DMS53 treated with DMSO at 0.1 percent for 48 hours (cell line): ENCODE measurements at regions not wholly inside any gene's neighbourhood (a gene's known extent, or its start where the extent isn't known, plus 50 kb on each side); places are given as distances from the start of the nearest gene placed in this dataset.
A peak's percentile ranks its signal among the peaks of the same experiment; 100 is the strongest.
"Not testable (repeated sequence)": the region's sequence is repeated elsewhere in the genome, so short reads cannot be mapped to it uniquely, and the experiment has no call there.

Experiments
- DNase-seq: peaks from one replicate; lab custom pipeline; 2025; ENCODE audit not compliant: unreplicated experiment; lab: John Stamatoyannopoulos, UW

GRCh38 chr7:119758254-119758653 lies 514.7 kb upstream of the KCND2 start:
- no peak for DNase-seq

- DNase-seq: no peak
These were observed 511.2 kb upstream of the KCND2 start for GRCh38 chr7:119761776-119762175.

GRCh38 chr7:119782286-119782685 lies 490.7 kb upstream of the KCND2 start:
- no peak for DNase-seq

- peak; percentile 24 for DNase-seq
These were observed 489.2 kb upstream of the KCND2 start for GRCh38 chr7:119783799-119784198.

- no peak for DNase-seq
These were observed 470.8 kb upstream of the KCND2 start for GRCh38 chr7:119802147-119802546.

- no peak for DNase-seq
These were observed 447.8 kb upstream of the KCND2 start for GRCh38 chr7:119825091-119825655.

GRCh38 chr7:119826547-119826946 lies 446.4 kb upstream of the KCND2 start:
- DNase-seq: no peak

GRCh38 chr7:119838444-119838843 lies 434.5 kb upstream of the KCND2 start:
- DNase-seq: no peak

- no peak for DNase-seq
These were observed 430.6 kb upstream of the KCND2 start for GRCh38 chr7:119842337-119842736.

GRCh38 chr7:119842786-119843185 lies 430.2 kb upstream of the KCND2 start:
- DNase-seq: no peak

- DNase-seq: no peak
These were observed 411.6 kb upstream of the KCND2 start for GRCh38 chr7:119861385-119861784.

- DNase-seq: no peak
These were observed 404.6 kb upstream of the KCND2 start for GRCh38 chr7:119868387-119868786.

GRCh38 chr7:119879835-119880234 lies 393.1 kb upstream of the KCND2 start:
- no peak for DNase-seq

- no peak for DNase-seq
These were observed 387.0 kb upstream of the KCND2 start for GRCh38 chr7:119886007-119886406.

GRCh38 chr7:119886525-119886924 lies 386.4 kb upstream of the KCND2 start:
- not testable (repeated sequence) for DNase-seq

- DNase-seq: no peak
These were observed 384.7 kb upstream of the KCND2 start for GRCh38 chr7:119888251-119888650.

GRCh38 chr7:119890631-119891030 lies 382.3 kb upstream of the KCND2 start:
- DNase-seq: no peak

- DNase-seq: no peak
These were observed 377.7 kb upstream of the KCND2 start for GRCh38 chr7:119895320-119895719.

- no peak for DNase-seq
These were observed 376.6 kb upstream of the KCND2 start for GRCh38 chr7:119896386-119896785.

- DNase-seq: no peak
These were observed 371.8 kb upstream of the KCND2 start for GRCh38 chr7:119900996-119901672.

- no peak for DNase-seq
These were observed 369.9 kb upstream of the KCND2 start for GRCh38 chr7:119903085-119903484.

GRCh38 chr7:119905495-119905894 lies 367.5 kb upstream of the KCND2 start:
- DNase-seq: no peak

- DNase-seq: no peak
These were observed 364.0 kb upstream of the KCND2 start for GRCh38 chr7:119908948-119909347.
